ENCODE measurements at regions not wholly inside any gene's neighbourhood (a gene's known extent, or its start where the extent isn't known, plus 50 kb on each side); places are given as distances from the start of the nearest gene placed in this dataset.
"Not testable (repeated sequence)": the region's sequence is repeated elsewhere in the genome, so short reads cannot be mapped to it uniquely, and the experiment has no call there.

- DNase-seq, result peak; percentile 2
These were observed 227.1 kb upstream of the NBPF12 start for GRCh38 chr1:146710838-146711521.

DNA sequence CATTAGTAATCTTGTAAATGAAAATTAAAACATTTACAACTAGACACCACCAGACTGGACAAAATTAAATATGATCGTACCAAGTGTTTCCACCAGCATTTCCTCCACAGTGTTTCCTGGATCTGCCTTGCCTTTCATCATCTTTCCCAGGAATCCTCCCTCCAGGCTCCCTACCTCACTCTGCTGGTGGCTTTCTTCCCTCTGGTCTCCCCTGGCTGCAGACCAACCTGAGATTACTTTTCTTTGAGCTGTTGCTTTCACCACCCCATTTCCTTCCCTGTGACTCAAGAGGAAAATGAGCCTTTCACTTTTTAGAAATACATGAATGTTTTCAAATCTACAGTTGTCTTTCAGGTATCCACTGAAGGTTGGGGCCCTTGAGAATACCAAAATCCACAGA lies 228.8 kb upstream of the NBPF12 start:
- not testable (repeated sequence) for DNase-seq

DNA sequence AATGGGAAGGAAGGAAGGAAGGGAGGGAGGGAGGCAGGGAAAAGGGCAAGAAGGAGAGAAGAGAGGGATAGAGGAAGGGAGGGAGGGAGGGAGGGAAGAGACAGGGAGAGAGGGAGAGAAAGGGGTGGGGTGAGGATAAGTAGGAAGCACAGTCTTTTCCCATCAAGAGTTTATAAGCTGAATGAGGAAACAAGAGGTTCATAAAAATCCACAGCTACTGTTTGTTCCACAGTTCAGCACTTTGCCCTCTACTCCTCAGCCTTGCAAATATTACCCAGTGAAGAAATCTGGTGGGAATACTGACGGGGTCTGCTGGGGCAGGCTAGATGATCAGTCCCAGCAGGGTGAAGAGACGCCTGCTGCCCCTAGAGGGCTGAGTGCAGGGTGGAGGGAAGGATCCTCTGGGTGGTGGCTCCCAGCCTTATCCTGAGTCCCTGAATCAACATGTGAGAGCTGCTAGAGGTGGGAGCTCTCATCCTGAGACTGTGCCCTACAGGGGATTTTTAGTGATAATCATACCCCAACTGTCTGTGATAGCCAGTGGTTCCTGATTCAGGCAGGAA lies 233.9 kb upstream of the NBPF12 start:
- not testable (repeated sequence) for DNase-seq

- peak; percentile 35 for DNase-seq
These were observed 236.8 kb upstream of the NBPF12 start for GRCh38 chr1:146701320-146701719.

GRCh38 chr1:146695388-146695787 lies 242.7 kb upstream of the NBPF12 start:
- not testable (repeated sequence) for DNase-seq

GRCh38 chr1:146691798-146692197 lies 246.3 kb upstream of the NBPF12 start:
- DNase-seq, result not testable (repeated sequence)

- DNase-seq, result not testable (repeated sequence)
These were observed 249.2 kb upstream of the NBPF12 start for GRCh38 chr1:146688893-146689292.

DNA sequence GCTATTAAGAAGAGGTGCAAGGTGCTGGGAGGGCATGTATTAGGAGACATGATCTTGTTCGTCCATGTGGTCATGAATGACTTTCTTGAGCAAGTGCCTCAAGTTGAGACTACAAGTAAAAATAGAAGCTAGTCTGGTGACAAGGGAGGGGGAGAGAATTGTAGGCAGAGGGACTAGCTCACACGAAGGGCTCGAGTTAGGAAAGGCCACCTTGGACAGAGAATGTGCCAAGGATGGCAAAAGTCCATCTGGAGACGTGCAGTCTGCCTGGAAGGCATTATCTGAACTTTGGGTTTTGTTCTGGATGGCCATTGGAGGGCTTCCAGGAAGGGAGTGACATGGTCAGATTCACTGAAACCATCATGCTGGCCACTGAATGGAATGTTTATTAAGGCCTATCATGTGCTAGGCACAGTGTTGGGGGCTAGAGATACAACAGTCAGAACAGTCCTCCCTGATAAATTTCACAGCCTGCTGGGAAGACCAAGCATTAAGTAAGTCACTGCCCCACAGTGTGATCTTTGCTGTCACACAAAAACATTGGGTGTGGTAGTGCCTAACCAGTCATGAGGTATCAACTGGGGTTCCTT lies 251.3 kb upstream of the NBPF12 start:
- DNase-seq, result not testable (repeated sequence)

DNA sequence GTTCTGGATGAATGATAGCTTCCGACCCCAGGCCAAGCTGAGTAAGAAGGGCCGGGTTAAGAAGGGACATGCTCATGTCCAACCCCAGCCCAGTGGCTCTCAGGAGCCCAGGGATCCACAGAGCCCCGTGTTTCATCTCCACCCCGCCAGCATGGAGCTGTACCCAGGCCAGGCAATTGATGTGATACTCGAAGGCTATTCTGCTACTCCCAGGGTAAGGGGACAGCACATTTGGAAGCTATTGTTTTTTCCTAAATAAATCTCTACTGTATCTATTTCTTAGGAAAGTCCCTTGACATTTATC lies 255.0 kb upstream of the NBPF12 start:
- not testable (repeated sequence) for DNase-seq

DNA sequence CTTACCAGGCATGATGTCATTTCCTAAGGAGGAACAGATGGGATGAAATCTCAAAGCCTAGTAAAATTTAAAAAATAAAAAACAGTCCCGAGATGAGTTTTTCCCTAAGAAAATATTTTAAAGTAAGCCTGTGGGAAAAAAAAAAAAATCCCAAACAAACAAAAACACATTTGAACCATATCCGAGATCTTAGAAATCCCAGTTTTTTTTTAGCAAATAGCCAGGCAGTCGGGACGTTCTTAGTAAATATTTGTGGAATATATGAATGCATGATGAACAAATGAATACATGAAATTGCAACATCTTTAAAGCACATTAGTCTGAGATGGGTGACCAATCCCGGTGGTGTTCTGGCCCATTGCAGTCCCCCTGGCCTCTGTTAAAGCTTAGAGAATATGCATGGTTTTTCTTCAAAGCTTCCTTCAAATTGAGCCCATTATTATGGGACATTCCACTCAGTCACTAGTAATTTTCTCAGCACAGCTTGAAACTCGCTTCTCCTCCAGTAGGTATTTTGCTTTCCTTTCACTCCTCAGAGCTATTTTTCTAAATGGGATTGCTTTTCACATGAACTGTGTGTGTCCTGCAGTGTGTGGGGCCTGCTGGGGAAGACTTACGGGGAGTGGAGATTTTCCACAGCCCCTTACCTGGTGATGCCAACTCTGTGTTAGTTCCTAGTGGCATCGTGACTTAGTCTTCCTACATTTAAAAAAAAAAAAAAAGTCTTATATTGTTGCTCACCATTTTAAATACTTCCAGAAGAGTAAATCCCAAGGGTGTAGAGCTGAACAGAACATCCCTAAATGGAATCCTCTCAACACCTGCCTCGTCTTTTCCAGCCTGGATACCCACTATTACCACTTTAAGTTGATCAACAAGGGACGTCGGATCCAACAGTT lies 255.6 kb upstream of the NBPF12 start:
- DNase-seq, result not testable (repeated sequence)

DNA sequence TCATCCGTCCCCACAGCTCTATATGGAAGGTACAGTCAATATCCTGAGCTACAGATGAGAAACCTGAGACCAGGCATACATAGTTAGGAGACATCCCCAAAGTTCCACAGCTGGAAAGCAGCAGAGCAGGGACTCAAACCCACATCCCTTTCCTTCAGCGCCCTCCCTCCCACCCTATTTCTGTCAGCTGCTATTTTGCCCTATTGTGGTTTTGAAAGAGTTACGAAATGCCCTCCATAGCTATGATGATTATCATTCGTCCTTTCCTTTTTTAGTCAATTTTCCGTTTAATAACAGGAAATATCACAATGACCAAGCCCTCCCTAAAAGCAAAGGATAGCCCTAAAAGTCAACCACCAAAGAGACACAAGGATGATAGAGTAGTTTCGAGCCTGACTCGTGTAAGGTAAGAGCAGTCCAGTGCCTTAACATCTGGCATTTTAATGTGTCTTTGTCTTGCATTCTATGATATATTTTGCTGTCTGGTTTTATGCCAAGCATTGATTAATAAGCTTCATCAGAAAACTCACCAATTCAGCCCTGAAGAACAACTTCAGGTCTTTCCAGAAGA lies 264.3 kb upstream of the NBPF12 start:
- DNase-seq, result not testable (repeated sequence)

GRCh38 chr1:146672608-146673007 lies 265.5 kb upstream of the NBPF12 start:
- DNase-seq, result not testable (repeated sequence)

DNA sequence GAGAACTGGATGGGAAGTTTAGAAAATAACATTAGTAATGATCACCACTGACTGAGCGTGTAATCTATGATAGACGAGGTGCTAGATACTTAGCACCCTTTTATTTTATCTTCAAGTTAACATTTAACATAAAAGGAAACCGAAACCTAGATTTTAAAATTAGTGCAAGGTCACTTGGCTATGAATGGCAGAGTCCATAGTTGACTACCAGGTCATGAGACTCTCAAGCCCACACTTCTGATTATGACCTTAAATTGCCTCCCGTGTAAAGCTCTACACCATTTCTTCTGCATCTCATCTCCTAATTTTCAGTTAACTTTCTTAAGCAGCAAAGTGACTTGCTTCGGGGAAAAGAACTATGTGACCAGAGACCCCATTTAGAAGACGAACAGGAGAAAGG lies 266.5 kb upstream of the NBPF12 start:
- not testable (repeated sequence) for DNase-seq

DNA sequence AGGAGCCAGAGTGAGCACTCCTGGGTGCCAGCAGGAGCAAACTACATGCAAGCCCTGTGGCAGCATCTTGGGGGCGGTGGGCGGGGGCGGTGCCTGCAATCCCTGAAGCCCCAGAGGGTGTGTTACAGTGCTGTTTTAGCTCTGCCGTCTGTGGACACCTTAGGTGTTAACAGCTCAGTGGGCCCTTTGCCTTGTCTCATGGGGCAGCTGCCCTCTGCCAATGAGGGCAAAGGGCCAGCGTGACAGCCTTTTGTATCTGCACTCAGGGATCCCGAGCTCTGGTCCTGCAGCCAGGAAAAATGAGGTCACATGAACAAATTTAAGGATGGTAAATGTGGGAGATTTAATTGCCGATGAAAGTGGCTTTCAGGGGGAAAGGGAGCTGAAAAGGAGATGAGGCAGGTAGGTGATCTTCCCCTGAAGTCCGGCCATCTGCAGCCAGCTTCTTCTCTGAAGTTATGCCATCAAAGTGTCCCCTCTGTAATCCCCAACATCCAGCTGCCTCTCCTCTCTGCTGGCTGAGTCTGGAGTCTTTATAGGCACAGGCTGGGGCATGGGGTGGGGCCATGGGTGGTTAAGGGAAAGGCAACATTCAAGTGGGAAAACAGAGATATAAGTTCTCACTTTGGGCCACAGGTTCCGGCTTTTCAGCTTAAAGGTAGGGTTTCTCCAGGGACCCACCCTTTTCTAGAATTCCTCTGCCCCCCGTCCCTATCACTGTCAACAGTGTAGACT lies 267.1 kb upstream of the NBPF12 start:
- not testable (repeated sequence) for DNase-seq

DNA sequence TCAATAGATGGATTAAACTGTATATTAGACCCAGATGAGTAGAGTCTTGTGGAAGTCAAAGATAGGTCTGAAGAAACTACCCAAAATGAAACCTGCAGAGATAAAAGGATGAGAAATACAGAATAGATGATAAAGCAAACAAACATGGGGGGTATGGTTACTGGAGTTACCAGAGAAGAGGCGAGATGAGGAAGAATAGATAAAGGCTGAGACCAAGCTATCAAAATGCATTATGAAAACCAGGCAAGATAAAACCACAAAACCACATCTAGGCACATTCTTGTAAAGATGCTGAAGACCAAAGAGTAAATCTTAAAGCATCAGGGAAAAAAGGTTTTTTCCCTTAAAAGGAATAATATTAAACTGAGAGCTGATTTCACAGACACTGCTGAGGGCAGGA lies 271.8 kb upstream of the NBPF12 start:
- not testable (repeated sequence) for DNase-seq

DNA sequence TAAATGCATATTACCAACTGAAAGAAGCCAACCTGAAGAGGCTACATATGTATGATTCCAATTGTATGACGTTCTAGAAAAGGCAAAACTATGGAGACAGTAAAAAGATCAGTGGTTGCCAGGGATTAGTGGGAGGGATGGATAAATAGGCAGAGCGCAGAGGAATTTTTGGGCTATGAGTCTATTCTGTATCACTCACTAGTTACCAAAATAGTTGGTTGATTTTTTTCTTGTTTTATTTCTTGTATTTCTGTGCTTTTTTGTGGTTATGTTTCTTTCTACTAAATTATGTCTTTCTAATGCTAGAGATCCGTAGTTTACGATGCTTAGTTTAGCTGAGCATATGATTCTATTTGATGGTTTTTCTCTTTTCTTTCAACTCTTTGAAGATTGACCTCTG lies 277.9 kb upstream of the NBPF12 start:
- not testable (repeated sequence) for DNase-seq

DNA sequence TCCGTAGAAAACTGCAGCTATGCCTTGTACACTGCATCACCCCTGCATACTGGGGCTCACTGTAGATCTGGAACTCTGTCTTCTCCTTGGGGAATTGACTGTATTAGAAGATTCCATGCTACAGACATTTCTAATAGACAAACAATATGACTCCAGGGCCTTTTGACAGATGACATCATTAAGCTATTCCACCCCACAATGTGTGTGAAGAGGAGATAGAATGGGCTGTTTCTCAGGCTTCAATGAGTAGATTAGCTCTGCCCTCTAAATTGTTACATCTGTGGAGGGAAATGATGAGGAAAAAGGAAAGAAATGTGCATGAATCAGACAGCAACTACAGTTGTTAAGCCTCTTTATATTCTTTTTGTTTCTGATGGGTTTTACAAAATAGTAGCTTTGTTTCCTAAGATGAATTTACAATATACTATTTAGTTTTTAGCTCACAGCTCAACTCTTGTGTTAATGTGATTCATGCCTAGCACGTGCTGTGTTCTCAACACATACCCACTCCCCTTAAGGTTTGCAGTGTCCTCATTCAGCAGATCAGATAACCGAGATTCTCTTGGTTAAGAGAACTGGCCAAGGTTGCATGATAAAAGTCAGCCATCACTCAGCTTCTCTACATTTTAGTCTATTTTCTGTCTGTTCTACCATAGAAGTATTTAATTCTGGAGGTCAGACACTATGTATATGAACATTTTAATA lies 281.6 kb upstream of the NBPF12 start:
- DNase-seq, result not testable (repeated sequence)

DNA sequence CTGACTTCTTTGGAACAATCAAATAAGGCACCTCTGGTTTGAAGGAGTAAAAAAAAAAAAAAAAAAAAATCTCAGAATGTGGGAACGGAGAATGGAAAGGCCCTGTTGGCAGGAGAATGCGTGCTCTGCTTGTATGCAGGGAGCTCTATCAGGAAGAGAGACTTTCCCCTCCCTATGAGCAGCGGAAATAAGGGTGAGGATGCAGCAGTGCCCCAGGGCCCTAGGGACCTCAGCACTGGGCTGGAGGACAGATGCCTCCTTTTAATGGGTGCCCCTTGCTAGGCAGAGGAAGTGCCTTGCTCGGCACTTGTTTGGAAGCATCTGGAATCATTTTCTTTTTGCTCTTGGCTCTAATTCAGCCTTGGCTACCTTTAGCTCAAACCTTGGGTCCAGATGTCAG lies 283.4 kb upstream of the NBPF12 start:
- not testable (repeated sequence) for DNase-seq

DNA sequence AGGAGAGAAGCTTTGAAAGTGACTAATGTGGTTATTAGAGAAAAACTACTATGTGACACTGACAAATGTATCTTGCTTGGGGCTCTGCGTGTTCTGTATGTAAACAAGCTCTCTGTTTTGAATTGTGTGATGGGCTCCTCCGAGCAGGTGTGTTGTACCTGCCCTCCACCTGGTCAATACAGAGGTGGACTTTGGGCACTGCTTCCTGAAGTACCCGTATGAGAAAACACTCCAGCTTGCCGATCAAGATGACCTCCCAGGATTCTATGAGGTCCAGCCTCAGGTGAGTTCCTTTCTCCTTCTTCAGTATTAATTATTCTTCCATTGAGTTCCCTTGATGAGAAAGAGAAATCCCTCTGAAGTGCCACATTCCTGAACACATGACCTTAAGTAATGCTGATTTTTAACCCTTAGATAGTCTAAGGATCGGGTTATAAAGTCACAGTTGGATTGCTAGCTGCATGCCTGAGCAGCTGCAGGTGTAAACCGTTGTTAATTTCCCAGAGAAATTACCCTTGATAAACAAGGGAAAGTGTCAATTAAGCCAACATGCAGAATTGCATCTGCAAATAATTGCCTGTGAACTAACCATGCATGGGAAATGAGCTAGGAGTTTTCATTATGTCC lies 292.0 kb upstream of the NBPF12 start:
- not testable (repeated sequence) for DNase-seq

- not testable (repeated sequence) for DNase-seq
These were observed 296.6 kb upstream of the NBPF12 start for GRCh38 chr1:146641534-146641933.

GRCh38 chr1:146640671-146641070 lies 297.5 kb upstream of the NBPF12 start:
- DNase-seq, result not testable (repeated sequence)
